ENCODE measurements at regions not wholly inside any gene's neighbourhood (a gene's known extent, or its start where the extent isn't known, plus 50 kb on each side); places are given as distances from the start of the nearest gene placed in this dataset.
"Not testable (repeated sequence)": the region's sequence is repeated elsewhere in the genome, so short reads cannot be mapped to it uniquely, and the experiment has no call there.

DNA sequence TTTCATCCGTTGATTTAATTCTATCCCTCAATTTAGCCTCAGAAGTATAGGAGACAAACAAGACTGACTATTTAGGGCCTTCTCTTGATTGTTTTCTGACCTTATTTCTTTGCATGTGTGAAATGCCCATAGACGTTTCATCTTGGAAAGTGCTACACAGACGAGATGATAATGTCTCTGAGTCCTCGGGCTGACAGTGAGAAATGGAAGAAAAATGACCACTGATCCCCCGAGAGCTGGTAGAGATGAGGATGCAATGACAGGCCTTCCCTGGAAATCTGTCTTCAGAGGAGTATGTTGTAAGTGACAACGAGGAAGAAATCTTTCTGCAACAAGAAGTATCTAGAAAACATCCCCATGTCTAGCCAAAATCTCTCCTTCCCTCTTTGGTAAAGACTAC is 522.9 kb downstream of the HAPSTR1 start:
- H3K4me3 ChIP-seq (ENCODE audit: low read depth, low read length), result no peak overlapping the region
- DNase-seq (ENCODE audit: low read depth), result no peak
- TF ChIP-seq, protein P1, sequence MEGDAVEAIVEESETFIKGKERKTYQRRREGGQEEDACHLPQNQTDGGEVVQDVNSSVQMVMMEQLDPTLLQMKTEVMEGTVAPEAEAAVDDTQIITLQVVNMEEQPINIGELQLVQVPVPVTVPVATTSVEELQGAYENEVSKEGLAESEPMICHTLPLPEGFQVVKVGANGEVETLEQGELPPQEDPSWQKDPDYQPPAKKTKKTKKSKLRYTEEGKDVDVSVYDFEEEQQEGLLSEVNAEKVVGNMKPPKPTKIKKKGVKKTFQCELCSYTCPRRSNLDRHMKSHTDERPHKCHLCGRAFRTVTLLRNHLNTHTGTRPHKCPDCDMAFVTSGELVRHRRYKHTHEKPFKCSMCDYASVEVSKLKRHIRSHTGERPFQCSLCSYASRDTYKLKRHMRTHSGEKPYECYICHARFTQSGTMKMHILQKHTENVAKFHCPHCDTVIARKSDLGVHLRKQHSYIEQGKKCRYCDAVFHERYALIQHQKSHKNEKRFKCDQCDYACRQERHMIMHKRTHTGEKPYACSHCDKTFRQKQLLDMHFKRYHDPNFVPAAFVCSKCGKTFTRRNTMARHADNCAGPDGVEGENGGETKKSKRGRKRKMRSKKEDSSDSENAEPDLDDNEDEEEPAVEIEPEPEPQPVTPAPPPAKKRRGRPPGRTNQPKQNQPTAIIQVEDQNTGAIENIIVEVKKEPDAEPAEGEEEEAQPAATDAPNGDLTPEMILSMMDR (conservative IDR thresholded peaks at IDR 0.05; ENCODE audit: low read depth, low read length), result no peak

DNA sequence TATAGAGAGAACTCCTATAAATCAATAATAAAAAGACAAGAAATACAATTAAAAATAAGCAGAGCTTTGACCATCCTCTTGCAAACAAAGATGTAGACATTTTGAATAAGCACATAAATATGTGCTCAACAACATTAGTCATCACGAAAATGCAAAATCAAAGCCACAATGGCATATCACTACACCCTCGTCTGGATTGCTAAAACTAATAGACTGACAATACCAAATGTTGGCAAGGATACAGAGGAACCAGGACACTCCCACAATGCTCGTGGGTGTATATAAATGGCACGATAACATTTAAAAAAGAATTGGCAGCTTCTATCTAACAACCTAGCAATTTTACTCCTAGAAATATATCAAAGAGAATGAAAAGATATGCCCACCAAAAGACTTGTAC is 530.8 kb downstream of the HAPSTR1 start:
- TF ChIP-seq, protein P1 (conservative IDR thresholded peaks at IDR 0.05; ENCODE audit: low read depth, low read length), result no peak
- no peak overlapping the region for H3K4me3 ChIP-seq (ENCODE audit: low read depth, low read length)
- DNase-seq (ENCODE audit: low read depth), result no peak

DNA sequence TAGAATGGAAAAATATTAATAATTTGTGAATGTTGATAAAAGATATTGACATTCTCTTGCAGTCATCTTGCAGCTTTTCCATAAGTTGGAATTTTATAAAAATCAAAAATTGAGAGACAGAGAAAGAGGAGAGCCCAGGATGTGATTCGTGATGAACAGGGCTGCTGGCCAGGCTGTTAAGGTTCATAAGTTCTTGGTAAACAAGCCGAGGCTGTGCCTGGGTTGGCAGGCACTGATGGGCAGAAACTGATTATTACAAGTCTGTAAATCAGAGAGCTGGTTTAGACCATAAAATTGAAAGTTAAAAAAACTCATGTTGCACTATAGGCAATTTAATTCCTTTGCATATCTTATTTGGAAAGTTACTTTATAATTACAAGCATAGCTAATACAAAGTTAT is 533.7 kb downstream of the HAPSTR1 start:
- DNase-seq (ENCODE audit: low read depth), result no peak
- TF ChIP-seq, protein P1 (conservative IDR thresholded peaks at IDR 0.05; ENCODE audit: low read depth, low read length), result no peak
- no peak overlapping the region for H3K4me3 ChIP-seq (ENCODE audit: low read depth, low read length)

DNA sequence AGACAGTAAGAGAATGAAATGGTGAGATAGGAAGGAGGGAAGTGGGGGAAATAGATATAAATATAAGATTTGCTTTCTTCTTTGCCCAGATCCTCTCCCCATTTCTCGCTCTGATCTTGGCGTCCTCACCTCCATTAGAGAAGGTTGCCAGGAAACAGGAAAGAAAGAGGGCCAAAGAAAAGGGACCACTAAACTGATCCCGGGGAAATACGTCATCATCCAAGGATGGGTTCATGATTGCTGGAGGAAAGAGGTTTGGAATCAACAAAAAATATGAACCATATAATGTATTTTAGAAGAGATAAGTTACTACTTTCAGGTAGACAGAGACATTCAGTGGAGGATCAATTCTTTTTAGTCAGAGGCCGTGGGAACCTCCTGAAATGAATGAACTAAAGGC is 536.0 kb downstream of the HAPSTR1 start:
- TF ChIP-seq, protein P1 (conservative IDR thresholded peaks at IDR 0.05; ENCODE audit: low read depth, low read length), result no peak
- DNase-seq (ENCODE audit: low read depth), result no peak
- no peak overlapping the region for H3K4me3 ChIP-seq (ENCODE audit: low read depth, low read length)

DNA sequence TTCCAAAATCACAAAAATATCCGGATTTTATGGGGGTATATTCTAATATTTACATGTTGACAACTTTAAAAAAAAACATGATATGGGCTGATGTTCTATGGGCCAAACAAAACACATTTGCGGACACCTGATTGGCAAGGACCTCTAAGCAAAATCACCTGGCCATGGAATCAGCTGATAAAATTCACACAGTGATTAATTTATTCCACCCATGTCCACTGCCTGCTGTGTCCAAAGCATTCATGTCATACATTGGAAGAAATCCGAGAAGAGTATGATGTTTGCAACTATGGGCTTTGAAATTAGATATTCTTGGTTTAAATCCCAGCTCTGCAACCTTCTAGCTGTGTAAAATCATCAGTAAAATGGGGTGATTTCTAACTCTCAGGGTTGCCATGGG is 538.7 kb downstream of the HAPSTR1 start:
- DNase-seq (ENCODE audit: low read depth), result no peak
- TF ChIP-seq, protein P1 (conservative IDR thresholded peaks at IDR 0.05; ENCODE audit: low read depth, low read length), result no peak
- H3K4me3 ChIP-seq (ENCODE audit: low read depth, low read length), result no peak overlapping the region

DNA sequence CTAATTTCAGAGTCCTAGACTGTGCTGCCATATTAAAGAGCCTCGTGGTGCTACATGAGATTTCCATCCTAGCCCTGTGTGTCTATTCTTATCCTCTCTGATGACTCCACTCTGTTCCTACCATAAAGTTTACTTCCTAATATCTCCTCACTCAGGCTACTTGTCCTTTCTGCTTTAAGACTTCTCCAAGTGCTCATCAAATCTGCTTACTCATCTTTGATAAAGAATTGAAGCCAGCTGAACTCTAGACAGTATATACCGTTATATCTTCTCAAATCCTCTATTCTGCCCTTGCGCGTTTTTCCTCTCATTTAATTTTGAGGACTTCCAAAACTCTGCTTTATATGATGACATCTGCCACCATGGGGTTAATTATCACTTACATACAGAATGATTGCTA is 539.5 kb downstream of the HAPSTR1 start:
- TF ChIP-seq, protein P1 (conservative IDR thresholded peaks at IDR 0.05; ENCODE audit: low read depth, low read length), result no peak
- DNase-seq (ENCODE audit: low read depth), result no peak
- no peak overlapping the region for H3K4me3 ChIP-seq (ENCODE audit: low read depth, low read length)

DNA sequence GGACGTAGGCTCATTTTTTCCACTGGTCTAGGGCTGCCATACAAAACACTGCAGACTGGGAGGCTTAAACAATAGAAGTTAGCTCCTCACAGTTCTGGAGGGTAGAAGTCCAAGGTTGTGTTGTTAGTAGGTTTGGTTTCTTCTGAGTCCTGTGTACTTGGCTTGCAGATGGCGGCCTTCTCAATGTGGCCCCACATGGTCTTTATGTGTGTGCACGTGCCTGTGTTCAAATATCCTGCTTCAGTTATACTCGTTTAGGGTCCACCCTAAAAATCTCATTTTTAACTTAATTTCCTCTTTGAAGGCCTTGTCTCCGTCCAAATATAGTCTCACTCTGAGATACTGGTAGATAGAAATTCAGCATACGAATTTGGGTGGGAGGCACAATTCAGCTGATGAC is 542.4 kb downstream of the HAPSTR1 start:
- TF ChIP-seq, protein P1 (conservative IDR thresholded peaks at IDR 0.05; ENCODE audit: low read depth, low read length), result no peak
- no peak for DNase-seq (ENCODE audit: low read depth)
- H3K4me3 ChIP-seq (ENCODE audit: low read depth, low read length), result no peak overlapping the region

DNA sequence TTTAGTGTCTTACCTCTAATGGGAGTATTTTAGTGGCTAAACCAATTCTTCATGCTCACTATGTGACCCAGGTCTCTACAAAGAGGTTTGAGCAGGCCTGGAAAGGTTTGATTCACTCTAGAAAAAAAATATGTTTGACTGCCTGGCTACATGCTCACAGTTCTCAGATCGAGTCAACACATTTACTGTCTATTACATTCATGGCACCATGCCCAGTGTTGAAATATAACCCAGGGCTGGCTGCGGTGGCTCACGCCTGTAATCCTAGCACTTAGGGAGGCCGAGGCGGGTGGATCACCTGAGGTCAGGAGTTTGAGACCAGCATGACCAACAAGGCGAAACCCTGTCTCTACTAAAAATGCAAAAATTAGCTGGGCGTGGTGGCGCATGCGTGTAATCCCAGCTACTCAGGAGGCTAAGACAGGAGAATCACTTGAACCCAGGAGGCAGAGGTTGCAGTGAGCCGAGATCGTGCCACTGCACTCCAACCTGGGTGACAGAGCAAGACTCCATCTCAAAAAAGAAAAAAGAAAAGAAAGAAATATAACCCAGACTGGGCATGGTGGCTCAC is 543.8 kb downstream of the HAPSTR1 start:
- H3K4me3 ChIP-seq (ENCODE audit: low read depth, low read length); DNase-seq (ENCODE audit: low read depth): not testable (repeated sequence)
